Left ventricle myocardium inferior (tissue), 1 donor: ENCODE measurements at regions not wholly inside any gene's neighbourhood (a gene's known extent, or its start where the extent isn't known, plus 50 kb on each side); places are given as distances from the start of the nearest gene placed in this dataset.

Experiments used
- DNase-seq: peaks from one replicate; pipeline ENCODE4 v3.0.0-alpha.2; 2020
- H3K27ac ChIP-seq: fragments of 200-600 bp; replicated peaks from 2 replicates; pipeline ENCODE4 v1.8.0; 2021
- H3K27me3 ChIP-seq: fragments of 200-600 bp; 2 replicates; pipeline ENCODE4 v1.8.0; 2021; ENCODE audit warnings: low read depth
- H3K36me3 ChIP-seq: fragments of 200-600 bp; 2 replicates; pipeline ENCODE4 v1.8.0; 2021
- H3K4me1 ChIP-seq: fragments of 200-600 bp; 2 replicates; pipeline ENCODE4 v1.8.0; 2021
- H3K4me3 ChIP-seq: fragments of 200-600 bp; 2 replicates; pipeline ENCODE4 v1.8.0; 2021; ENCODE audit warnings: mild to moderate bottlenecking, moderate library complexity
- H3K9me3 ChIP-seq: fragments of 200-600 bp; replicated peaks from 2 replicates; pipeline ENCODE4 v1.8.0; 2021
- intact Hi-C: fragments of 100-400 bp; cut with micrococcal nuclease; formaldehyde crosslinking; loops from one replicate; pipeline ENCODE4 v1.11.0; 2022
- TF ChIP-seq, protein P1 (sequence below): fragments of 200-600 bp; IDR thresholded peaks from 2 replicates; pipeline ENCODE4 v1.8.0; 2021; ENCODE audit warnings: antibody characterized with exemption, mild to moderate bottlenecking, borderline replicate concordance
- donor health status: DM: no; HTN: yes; CAD: no; lungs with severe emphysema.

DNA sequence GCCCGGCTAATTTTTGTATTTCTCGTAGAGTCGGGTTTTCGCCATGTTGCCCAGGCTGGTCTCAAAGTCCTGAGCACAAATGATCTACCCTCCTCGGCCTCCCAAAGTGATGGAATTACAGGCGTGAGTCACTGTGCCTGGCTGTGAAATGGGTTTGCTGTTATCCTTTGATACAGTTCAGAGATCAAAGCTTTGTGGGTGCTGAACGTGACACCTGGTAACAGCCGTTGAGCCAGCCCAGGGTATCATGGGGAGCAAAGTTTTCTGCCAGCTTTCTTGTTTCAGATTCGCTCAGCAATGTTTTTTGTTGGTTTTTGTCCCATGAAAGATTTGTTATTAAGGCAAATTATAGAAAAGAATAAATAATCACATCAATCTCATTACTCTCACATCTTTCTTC is 68.9 kb upstream of the LPAR1 start:
- Histone ChIP-seq H3K4me3 (no peak overlapping the region), H3K36me3 (no peaks in the 10 kb centered on the region), H3K27me3 (no peaks in the 10 kb centered on the region), H3K4me1 (no peaks in the 10 kb centered on the region), H3K9me3 (no peaks in the 10 kb centered on the region), H3K27ac (no peak overlapping the region)
- no peak for DNase-seq
- TF ChIP-seq, protein P1, sequence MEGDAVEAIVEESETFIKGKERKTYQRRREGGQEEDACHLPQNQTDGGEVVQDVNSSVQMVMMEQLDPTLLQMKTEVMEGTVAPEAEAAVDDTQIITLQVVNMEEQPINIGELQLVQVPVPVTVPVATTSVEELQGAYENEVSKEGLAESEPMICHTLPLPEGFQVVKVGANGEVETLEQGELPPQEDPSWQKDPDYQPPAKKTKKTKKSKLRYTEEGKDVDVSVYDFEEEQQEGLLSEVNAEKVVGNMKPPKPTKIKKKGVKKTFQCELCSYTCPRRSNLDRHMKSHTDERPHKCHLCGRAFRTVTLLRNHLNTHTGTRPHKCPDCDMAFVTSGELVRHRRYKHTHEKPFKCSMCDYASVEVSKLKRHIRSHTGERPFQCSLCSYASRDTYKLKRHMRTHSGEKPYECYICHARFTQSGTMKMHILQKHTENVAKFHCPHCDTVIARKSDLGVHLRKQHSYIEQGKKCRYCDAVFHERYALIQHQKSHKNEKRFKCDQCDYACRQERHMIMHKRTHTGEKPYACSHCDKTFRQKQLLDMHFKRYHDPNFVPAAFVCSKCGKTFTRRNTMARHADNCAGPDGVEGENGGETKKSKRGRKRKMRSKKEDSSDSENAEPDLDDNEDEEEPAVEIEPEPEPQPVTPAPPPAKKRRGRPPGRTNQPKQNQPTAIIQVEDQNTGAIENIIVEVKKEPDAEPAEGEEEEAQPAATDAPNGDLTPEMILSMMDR = no peak
- intact Hi-C loops = no loop called here

- H3K4me3 ChIP-seq = no peak overlapping the region
- TF ChIP-seq, protein P1 = no peak
- H3K27me3 ChIP-seq = no peaks in the 10 kb centered on the region
- intact Hi-C loops = no loop called here
- no peaks in the 10 kb centered on the region for H3K4me1 ChIP-seq
- no peak overlapping the region for H3K27ac ChIP-seq
- H3K9me3 ChIP-seq = no peaks in the 10 kb centered on the region
- no peak for DNase-seq
- H3K36me3 ChIP-seq = no peaks in the 10 kb centered on the region
Observed at GRCh38 chr9:111106202-111106601, 67.9 kb upstream of the LPAR1 start.

- H3K27ac ChIP-seq = peak overlapping the region; percentile 26
Observed at GRCh38 chr9:111102793-111103464, 64.7 kb upstream of the LPAR1 start.

DNA sequence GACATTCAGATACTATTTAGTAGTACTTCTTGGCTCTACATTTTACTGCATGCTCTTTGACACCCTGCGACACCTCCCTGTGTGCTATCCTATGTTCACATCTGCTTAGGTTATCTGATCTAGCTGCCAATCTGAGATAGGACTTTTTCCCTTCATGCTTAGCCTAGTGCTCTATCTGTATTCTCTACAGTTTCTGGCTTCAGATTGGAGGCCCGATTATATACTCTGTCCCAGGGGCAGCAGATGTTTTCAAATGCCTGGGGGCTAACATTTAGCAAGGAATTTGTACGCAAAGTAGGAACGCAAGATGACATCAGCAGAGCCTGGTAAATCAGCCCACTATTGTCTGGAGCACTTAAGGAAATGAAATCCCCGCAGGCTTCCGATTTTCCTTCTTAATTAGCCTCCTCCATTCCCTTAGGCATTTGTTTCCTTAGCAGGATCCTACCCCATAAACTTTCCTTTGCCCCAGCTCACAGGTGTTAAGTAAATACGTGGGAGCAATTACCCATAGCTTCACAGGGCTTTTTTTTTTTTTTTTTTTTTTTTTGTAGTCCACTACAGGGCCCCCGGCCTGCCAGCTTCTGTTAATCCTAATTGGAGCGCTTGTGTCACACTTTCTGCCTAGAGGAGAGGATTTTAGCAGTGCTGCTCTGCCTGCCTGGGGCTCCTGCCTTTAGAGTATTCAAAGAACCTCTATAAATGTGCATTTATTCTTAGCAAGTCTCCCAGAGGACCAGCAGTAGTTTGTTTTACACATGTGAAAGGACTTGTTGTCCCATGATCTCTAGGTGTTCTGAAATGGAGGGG is 61.1 kb upstream of the LPAR1 start:
- Histone ChIP-seq H3K36me3 (no peaks in the 10 kb centered on the region), H3K4me3 (no peak overlapping the region), H3K27ac (no peak overlapping the region), H3K4me1 (peaks cover 7% of the 10 kb centered on the region), H3K27me3 (peaks cover 1% of the 10 kb centered on the region), H3K9me3 (no peaks in the 10 kb centered on the region)
- intact Hi-C loops = no loop called here
- TF ChIP-seq, protein P1 = no peak
- DNase-seq = no peak

More at GRCh38 chr9:111102793-111103464, 64.7 kb upstream of the LPAR1 start:
- DNase-seq = no peak
- no peaks in the 10 kb centered on the region for H3K27me3 ChIP-seq
- H3K36me3 ChIP-seq = no peaks in the 10 kb centered on the region
- intact Hi-C loops = no loop called here
- H3K4me3 ChIP-seq = no peak overlapping the region
- no peaks in the 10 kb centered on the region for H3K9me3 ChIP-seq
- H3K4me1 ChIP-seq = no peaks in the 10 kb centered on the region
- TF ChIP-seq, protein P1 = no peak

DNA sequence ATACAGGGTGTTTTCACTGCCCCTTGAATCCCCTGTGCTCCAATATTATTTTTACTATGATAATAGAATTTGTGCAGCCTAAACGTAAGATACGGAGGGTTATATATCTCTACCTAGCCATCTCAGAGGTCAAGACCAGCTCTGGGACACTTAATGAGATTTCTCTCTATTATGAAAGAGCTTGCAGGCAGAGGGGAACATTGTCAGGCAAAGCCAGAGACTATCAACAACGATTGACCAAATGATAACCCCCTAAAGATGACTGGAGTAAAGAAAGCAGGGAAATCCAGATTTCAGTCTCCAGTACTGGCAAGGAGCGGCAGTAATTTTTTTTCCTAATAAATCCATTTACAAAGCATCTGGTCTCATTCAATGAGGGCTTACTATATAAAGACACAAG is 59.8 kb upstream of the LPAR1 start:
- intact Hi-C loops = no loop called here
- no peaks in the 10 kb centered on the region for H3K36me3 ChIP-seq
- DNase-seq = no peak
- H3K27me3 ChIP-seq = peaks cover 7% of the 10 kb centered on the region
- no peak overlapping the region for H3K27ac ChIP-seq
- H3K9me3 ChIP-seq = no peaks in the 10 kb centered on the region
- peaks cover 7% of the 10 kb centered on the region for H3K4me1 ChIP-seq
- TF ChIP-seq, protein P1 = no peak
- H3K4me3 ChIP-seq = no peak overlapping the region
